ENCODE measurements at regions not wholly inside any gene's neighbourhood (a gene's known extent, or its start where the extent isn't known, plus 50 kb on each side); places are given as distances from the start of the nearest gene placed in this dataset.

DNA sequence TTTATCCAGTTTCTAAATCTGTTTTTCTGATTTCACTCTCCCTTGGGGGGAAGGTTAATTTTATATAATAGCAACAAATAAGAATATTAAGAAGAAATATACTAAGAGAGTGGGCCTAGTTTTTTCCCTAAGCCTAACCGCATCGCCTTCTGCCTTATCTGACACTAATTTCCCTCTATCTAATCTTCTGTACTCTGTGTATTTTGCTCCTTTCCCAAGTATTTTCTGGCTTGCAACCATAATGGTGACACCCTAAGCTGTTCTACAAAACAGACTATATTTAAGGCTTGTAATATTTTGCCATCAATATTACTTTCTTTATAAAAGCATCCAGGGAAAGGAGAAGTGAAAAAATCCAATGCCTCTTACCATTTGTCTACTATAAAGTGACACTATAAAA lies 1168.8 kb downstream of the GALC start:
- ATAC-seq (no peak), FAIRE-seq (no peak), DNase-seq (no peak)
- WGBS, 2 donors = 26 to 37% methylated on average over 2 of the region's 2 CpGs
- Histone ChIP-seq H3K27me3 (no peaks in the 10 kb centered on the region), H3K27ac (no peak overlapping the region), H3K9me3 (no peaks in the 10 kb centered on the region), H3K4me3 (no peak overlapping the region), H3K36me3 (no peaks in the 10 kb centered on the region), H3K4me1 (no peaks in the 10 kb centered on the region)
- TF ChIP-seq, protein P1, sequence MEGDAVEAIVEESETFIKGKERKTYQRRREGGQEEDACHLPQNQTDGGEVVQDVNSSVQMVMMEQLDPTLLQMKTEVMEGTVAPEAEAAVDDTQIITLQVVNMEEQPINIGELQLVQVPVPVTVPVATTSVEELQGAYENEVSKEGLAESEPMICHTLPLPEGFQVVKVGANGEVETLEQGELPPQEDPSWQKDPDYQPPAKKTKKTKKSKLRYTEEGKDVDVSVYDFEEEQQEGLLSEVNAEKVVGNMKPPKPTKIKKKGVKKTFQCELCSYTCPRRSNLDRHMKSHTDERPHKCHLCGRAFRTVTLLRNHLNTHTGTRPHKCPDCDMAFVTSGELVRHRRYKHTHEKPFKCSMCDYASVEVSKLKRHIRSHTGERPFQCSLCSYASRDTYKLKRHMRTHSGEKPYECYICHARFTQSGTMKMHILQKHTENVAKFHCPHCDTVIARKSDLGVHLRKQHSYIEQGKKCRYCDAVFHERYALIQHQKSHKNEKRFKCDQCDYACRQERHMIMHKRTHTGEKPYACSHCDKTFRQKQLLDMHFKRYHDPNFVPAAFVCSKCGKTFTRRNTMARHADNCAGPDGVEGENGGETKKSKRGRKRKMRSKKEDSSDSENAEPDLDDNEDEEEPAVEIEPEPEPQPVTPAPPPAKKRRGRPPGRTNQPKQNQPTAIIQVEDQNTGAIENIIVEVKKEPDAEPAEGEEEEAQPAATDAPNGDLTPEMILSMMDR (IDR thresholded peaks at IDR 0.05) = no peak
- intact Hi-C loops (cut with DNase I) = no loop called here

DNA sequence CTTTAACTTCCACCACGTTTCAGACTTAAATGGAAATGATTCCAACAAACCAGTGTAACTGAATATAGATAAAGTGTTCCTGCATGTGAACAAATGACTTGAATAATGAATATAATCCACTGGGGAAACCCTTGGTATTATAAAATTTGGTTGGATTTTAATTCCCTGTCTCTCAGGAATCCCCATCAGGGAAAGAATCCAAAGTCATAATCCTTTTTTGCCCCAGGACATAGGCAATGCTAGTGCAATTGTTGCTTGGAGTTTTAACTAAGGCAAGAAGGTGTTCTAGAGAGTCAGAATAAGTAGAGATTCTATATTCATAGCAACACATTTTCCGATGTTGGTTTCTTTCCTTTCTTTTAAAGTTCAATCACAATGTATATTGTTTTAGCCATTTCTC lies 1169.4 kb downstream of the GALC start:
- FAIRE-seq (no peak), ATAC-seq (no peak), DNase-seq (no peak)
- H3K36me3 ChIP-seq = no peaks in the 10 kb centered on the region
- no peaks in the 10 kb centered on the region for H3K9me3 ChIP-seq
- H3K4me1 ChIP-seq = no peaks in the 10 kb centered on the region
- TF ChIP-seq, protein P1 (IDR thresholded peaks at IDR 0.05) = no peak
- H3K27ac ChIP-seq = no peak overlapping the region
- no peaks in the 10 kb centered on the region for H3K27me3 ChIP-seq
- WGBS, 2 donors = 82 to 89% methylated on average over 2 of the region's 2 CpGs
- H3K4me3 ChIP-seq = no peak overlapping the region
- intact Hi-C loops (cut with DNase I) = no loop called here

DNA sequence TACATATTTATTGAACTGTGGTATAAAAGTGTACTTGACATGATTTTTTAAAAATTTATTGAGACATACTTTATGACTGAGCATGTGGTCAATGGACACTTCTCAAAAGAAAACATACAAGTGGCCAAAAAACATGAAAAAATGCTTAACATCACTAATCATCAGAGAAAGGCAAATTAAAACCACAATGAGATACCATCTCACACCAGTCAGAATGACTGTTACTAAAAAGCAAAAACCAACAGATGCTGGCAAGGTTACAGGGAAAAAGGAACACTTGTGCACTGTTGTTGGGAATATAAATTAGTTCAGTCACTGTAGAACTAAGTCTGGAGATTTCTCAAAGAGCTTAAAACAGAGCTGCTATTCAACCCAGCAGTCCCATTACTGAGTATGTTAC lies 1177.6 kb downstream of the GALC start:
- H3K36me3 ChIP-seq = no peaks in the 10 kb centered on the region
- intact Hi-C loops (cut with DNase I) = no loop called here
- DNase-seq = no peak
- no peaks in the 10 kb centered on the region for H3K9me3 ChIP-seq
- no peak overlapping the region for H3K27ac ChIP-seq
- TF ChIP-seq, protein P1 (IDR thresholded peaks at IDR 0.05) = no peak
- no peak overlapping the region for H3K4me3 ChIP-seq
- no peak for ATAC-seq
- FAIRE-seq = no peak
- no peaks in the 10 kb centered on the region for H3K27me3 ChIP-seq
- no peaks in the 10 kb centered on the region for H3K4me1 ChIP-seq

DNA sequence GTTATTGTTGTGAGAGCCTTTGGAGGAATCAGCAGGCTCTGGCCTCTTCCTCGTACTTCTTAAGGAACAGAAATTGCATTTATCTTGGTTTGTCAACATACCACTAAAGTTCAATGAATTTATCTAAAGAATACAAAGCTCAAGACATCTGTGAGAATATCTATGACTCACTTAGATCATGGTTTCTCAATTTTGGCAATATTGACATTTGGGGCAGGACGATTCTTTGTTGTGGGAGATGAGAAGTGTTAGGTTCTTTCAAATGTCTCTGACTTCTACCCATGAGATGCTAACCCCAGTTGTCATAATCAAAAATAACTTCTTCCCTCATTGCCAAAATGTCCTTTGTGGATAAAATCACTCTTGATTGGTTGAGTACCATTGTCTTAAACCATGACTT lies 1190.3 kb downstream of the GALC start:
- H3K27ac ChIP-seq = no peak overlapping the region
- WGBS, 2 donors = 54 to 66% methylated on average over 2 of the region's 2 CpGs
- no peaks in the 10 kb centered on the region for H3K9me3 ChIP-seq
- H3K4me3 ChIP-seq = no peak overlapping the region
- no peaks in the 10 kb centered on the region for H3K36me3 ChIP-seq
- TF ChIP-seq, protein P1 (IDR thresholded peaks at IDR 0.05) = no peak
- H3K4me1 ChIP-seq = peaks cover 0 to 5% (median 5%) of the 10 kb centered on the region in 3 donors
- FAIRE-seq (no peak), ATAC-seq (no peak), DNase-seq (no peak)
- H3K27me3 ChIP-seq = no peaks in the 10 kb centered on the region
- intact Hi-C loops (cut with DNase I) = no loop called here

DNA sequence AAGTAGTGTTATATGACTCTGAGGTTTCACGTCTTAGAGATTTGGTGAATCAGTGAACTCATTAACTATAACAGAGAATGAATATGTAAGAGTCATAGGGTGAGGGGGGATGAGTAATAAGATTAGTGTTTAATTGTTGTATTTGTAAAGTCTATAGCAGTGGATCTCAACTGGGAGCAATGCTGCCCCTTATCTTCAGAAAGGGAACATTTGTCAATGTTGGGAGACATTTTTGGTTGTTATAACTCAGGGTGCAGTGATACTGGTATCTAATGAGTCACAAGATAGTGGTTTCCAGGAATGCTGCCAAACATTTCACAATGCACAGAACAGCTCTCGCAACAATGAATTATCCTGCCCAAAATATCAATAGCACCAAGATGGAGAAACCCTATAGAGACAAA lies 1193.7 kb downstream of the GALC start:
- WGBS, 2 donors = 23 to 36% methylated on average over 2 of the region's 2 CpGs
- H3K27me3 ChIP-seq = no peaks in the 10 kb centered on the region
- H3K9me3 ChIP-seq = no peaks in the 10 kb centered on the region
- peaks cover 0 to 5% (median 5%) of the 10 kb centered on the region in 3 donors for H3K4me1 ChIP-seq
- TF ChIP-seq, protein P1 (IDR thresholded peaks at IDR 0.05) = no peak
- H3K4me3 ChIP-seq = no peak overlapping the region
- peak in 3 of 4 donors; percentile 69 to 89 (median 80) for ATAC-seq
- intact Hi-C loops (cut with DNase I) = no loop called here
- no peak overlapping the region for H3K27ac ChIP-seq
- DNase-seq = no peak
- H3K36me3 ChIP-seq = no peaks in the 10 kb centered on the region
- no peak for FAIRE-seq
